ENCODE measurements at regions not wholly inside any gene's neighbourhood (a gene's known extent, or its start where the extent isn't known, plus 50 kb on each side); places are given as distances from the start of the nearest gene placed in this dataset.
A peak's percentile ranks its signal among the peaks of the same experiment; 100 is the strongest.

- no peak overlapping the region for H3K27ac Mint-ChIP-seq
- TF ChIP-seq CTCF (conservative IDR thresholded peaks at IDR 0.05), result no peak
- no peak overlapping the region for H3K4me3 Mint-ChIP-seq
- no peaks in the 10 kb centered on the region for H3K27me3 Mint-ChIP-seq
- DNase-seq (ENCODE audit: extremely low spot score, unreplicated experiment), result no peak
- peaks cover 4% of the 10 kb centered on the region for H3K36me3 Mint-ChIP-seq
- peaks cover 13% of the 10 kb centered on the region for H3K9me3 Mint-ChIP-seq
- H3K4me1 Mint-ChIP-seq (ENCODE audit: unreplicated experiment), result no peaks in the 10 kb centered on the region
Observed at GRCh38 chr6:24031496-24031895, 94.5 kb upstream of the NRSN1 start.

- DNase-seq (ENCODE audit: extremely low spot score, unreplicated experiment), result no peak
- H3K27ac Mint-ChIP-seq, result peak overlapping the region; percentile 8
- peaks cover 4% of the 10 kb centered on the region for H3K36me3 Mint-ChIP-seq
- no peaks in the 10 kb centered on the region for H3K27me3 Mint-ChIP-seq
- no peak overlapping the region for H3K4me3 Mint-ChIP-seq
- peak; percentile 22 for TF ChIP-seq CTCF (conservative IDR thresholded peaks at IDR 0.05)
- H3K9me3 Mint-ChIP-seq, result peaks cover 12% of the 10 kb centered on the region
- no peaks in the 10 kb centered on the region for H3K4me1 Mint-ChIP-seq (ENCODE audit: unreplicated experiment)
Observed at GRCh38 chr6:24032896-24033688, 92.9 kb upstream of the NRSN1 start.

GRCh38 chr6:24043848-24044247, 82.2 kb upstream of the NRSN1 start:
- Mint-ChIP-seq H3K9me3 (peaks cover 1% of the 10 kb centered on the region), H3K4me1 (ENCODE audit: unreplicated experiment) (no peaks in the 10 kb centered on the region)

DNA sequence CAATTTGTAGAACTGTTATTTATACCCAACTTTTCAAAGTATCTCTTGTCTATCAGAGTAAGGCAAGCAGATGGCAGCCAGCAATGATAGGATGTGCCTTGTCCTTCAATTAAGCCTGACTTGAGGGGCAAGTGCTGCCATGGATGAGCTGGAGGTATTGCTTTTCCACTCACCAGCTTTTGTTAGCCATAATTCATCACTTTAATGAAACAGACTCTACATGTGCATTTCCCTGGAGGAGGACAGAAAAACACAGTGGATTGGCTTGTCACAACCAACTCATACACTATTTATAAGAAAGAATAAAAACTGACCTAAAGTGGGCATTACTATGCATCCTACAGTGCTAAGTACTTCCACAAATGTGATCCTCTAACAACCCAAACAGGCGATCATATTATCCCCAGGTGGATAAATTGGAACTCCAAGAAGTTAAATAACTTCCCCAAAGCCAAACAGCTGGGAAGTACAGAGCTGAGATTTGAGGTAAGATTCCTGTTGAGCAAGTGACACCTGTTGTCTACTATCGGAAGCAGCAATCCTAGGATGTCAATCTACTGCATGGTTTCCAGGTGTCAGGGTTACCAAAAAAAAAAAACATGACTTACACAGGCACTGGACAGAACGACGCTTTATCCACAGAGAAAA, 73.9 kb upstream of the NRSN1 start:
- Mint-ChIP-seq H3K9me3 (peaks cover 6% of the 10 kb centered on the region), H3K36me3 (no peaks in the 10 kb centered on the region), H3K27me3 (peaks cover 3% of the 10 kb centered on the region), H3K27ac (no peak overlapping the region), H3K4me1 (ENCODE audit: unreplicated experiment) (peaks cover 9% of the 10 kb centered on the region), H3K4me3 (no peak overlapping the region)
- TF ChIP-seq CTCF (conservative IDR thresholded peaks at IDR 0.05), result no peak
- DNase-seq (ENCODE audit: extremely low spot score, unreplicated experiment), result no peak

More at GRCh38 chr6:24043848-24044247, 82.2 kb upstream of the NRSN1 start:
- H3K4me3 Mint-ChIP-seq, result no peak overlapping the region
- H3K27ac Mint-ChIP-seq, result no peak overlapping the region
- H3K36me3 Mint-ChIP-seq, result no peaks in the 10 kb centered on the region
- peaks cover 3% of the 10 kb centered on the region for H3K27me3 Mint-ChIP-seq
- no peak for TF ChIP-seq CTCF (conservative IDR thresholded peaks at IDR 0.05)
- DNase-seq (ENCODE audit: extremely low spot score, unreplicated experiment), result no peak

DNA sequence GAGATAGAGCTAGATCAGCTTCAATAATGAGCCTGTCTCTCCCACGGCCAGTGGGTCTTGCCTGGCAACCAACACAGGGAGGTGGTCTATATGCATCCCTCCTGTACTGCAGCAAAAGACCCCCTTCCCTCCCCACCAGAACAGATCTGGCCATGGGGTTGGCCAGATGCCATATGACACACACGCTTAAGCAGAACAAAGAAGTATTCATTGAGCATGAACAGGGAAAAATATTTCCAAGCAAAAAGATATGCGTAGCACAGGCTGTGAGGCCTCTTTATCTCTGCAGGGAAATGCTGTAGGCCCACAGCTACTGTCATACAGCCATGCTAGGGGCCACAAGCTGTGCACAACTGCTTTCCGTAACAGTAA, 73.4 kb upstream of the NRSN1 start:
- no peaks in the 10 kb centered on the region for H3K36me3 Mint-ChIP-seq
- H3K9me3 Mint-ChIP-seq, result peaks cover 6% of the 10 kb centered on the region
- no peak for DNase-seq (ENCODE audit: extremely low spot score, unreplicated experiment)
- H3K27ac Mint-ChIP-seq, result no peak overlapping the region
- no peak for TF ChIP-seq CTCF (conservative IDR thresholded peaks at IDR 0.05)
- peaks cover 3% of the 10 kb centered on the region for H3K27me3 Mint-ChIP-seq
- H3K4me1 Mint-ChIP-seq (ENCODE audit: unreplicated experiment), result peaks cover 9% of the 10 kb centered on the region
- H3K4me3 Mint-ChIP-seq, result no peak overlapping the region

Data from type B pancreatic cell (in vitro differentiated cells).